Spleen (tissue), 7 donors: ENCODE measurements at regions not wholly inside any gene's neighbourhood (a gene's known extent, or its start where the extent isn't known, plus 50 kb on each side); places are given as distances from the start of the nearest gene placed in this dataset.

ENCODE experiments used
- POLR2A ChIP-seq, 3 donors: fragments of 450-650 bp; IDR thresholded peaks; one replicate each; pipeline ENCODE4 v1.5.1; 2017; ENCODE audit warnings: antibody characterized with exemption in 3 of 3, mild to moderate bottlenecking in 1 of 3
- POLR2AphosphoS5 ChIP-seq, 3 donors: sonication (generic); formaldehyde crosslinking; IDR thresholded peaks; one replicate each; pipeline ENCODE4 v1.5.1; 2017; ENCODE audit warnings: antibody characterized with exemption in 3 of 3
- TF ChIP-seq, protein P1 (sequence below), 11 experiments: fragments of 200-600 bp in 7 of 11; fragments of 450-650 bp in 4 of 11; sonication (generic) in 4 of 11; IDR thresholded peaks in 8 of 11; conservative IDR thresholded peaks in 3 of 11; 1 replicate in 7 of 11; 2 replicates in 4 of 11; pipeline versions ENCODE4 v1.4.0 to v1.8.0; 2016 to 2021; ENCODE audit warnings: antibody characterized with exemption in 11 of 11, inconsistent platforms in 4 of 11, mild to moderate bottlenecking in 1 of 11
- donor health status: DM: no; HTN: no; CAD: no; lungs with moderate emphysema.
- donor health status: DM: no; HTN: no; CAD: no.
- donor health status: DM: no; HTN: no; CAD: no.

DNA sequence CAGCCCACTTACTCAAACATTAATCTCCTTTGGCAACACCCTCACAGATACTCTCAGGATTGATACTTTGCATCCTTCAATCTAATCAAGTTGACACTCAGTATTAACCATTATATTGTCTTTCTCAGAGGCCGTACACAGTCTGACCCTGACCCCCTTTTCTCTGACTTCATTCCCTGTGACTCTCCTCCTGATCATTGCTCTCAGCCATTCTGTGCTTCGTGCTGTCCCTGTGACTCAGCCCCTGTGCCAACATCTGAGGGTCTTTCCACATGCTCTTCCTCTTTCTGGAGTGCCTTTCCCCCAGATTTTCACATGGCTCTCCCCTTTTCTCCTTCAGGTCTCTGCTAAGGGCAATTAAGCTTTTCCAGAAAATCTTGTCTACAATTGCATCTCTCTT is 289.0 kb upstream of the PHYHIPL start:
- TF ChIP-seq POLR2A (IDR thresholded peaks at IDR 0.05) (no peak), POLR2AphosphoS5 (IDR thresholded peaks at IDR 0.05) (no peak)
- TF ChIP-seq, protein P1, sequence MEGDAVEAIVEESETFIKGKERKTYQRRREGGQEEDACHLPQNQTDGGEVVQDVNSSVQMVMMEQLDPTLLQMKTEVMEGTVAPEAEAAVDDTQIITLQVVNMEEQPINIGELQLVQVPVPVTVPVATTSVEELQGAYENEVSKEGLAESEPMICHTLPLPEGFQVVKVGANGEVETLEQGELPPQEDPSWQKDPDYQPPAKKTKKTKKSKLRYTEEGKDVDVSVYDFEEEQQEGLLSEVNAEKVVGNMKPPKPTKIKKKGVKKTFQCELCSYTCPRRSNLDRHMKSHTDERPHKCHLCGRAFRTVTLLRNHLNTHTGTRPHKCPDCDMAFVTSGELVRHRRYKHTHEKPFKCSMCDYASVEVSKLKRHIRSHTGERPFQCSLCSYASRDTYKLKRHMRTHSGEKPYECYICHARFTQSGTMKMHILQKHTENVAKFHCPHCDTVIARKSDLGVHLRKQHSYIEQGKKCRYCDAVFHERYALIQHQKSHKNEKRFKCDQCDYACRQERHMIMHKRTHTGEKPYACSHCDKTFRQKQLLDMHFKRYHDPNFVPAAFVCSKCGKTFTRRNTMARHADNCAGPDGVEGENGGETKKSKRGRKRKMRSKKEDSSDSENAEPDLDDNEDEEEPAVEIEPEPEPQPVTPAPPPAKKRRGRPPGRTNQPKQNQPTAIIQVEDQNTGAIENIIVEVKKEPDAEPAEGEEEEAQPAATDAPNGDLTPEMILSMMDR (IDR thresholded peaks at IDR 0.05 in 8 of 11, conservative IDR thresholded peaks at IDR 0.05 in 3 of 11): no peak
